Frontal cortex (tissue), 3 donors: ENCODE measurements at regions not wholly inside any gene's neighbourhood (a gene's known extent, or its start where the extent isn't known, plus 50 kb on each side); places are given as distances from the start of the nearest gene placed in this dataset.
"Not testable (repeated sequence)": the region's sequence is repeated elsewhere in the genome, so short reads cannot be mapped to it uniquely, and the experiment has no call there.

Source experiments
- DNase-seq, 2 donors: peaks; one replicate each; pipeline ENCODE4 v3.0.0; 2012; ENCODE audit warnings: low spot score in 2 of 2
- FAIRE-seq: peaks from 2 replicates; lab custom pipeline; 2012; peaks lifted over from hg19 to GRCh38; lab: Jason Lieb, UNC
- donor health status: control.
- donor health status: control.
- donor health status: control.

- DNase-seq: no peak
- FAIRE-seq: no peak
Observed at GRCh38 chr4:127417885-127418535, 214.7 kb upstream of the INTU start.

- DNase-seq (no peak), FAIRE-seq (no peak)
Observed at GRCh38 chr4:127419431-127419830, 213.3 kb upstream of the INTU start.

- FAIRE-seq (no peak), DNase-seq (no peak)
Observed at GRCh38 chr4:127421437-127421836, 211.3 kb upstream of the INTU start.

GRCh38 chr4:127425202-127425845, 207.4 kb upstream of the INTU start:
- DNase-seq: no peak

GRCh38 chr4:127425851-127426250, 206.9 kb upstream of the INTU start:
- DNase-seq (no peak), FAIRE-seq (no peak)

More at GRCh38 chr4:127425202-127425845, 207.4 kb upstream of the INTU start:
- no peak for FAIRE-seq

- DNase-seq (no peak), FAIRE-seq (no peak)
Observed at GRCh38 chr4:127441571-127441970, 191.2 kb upstream of the INTU start.

- FAIRE-seq: no peak
Observed at GRCh38 chr4:127445471-127445870, 187.3 kb upstream of the INTU start.

GRCh38 chr4:127446427-127446885, 186.3 kb upstream of the INTU start:
- no peak for FAIRE-seq

More at GRCh38 chr4:127445471-127445870, 187.3 kb upstream of the INTU start:
- no peak for DNase-seq

GRCh38 chr4:127448986-127449385, 183.8 kb upstream of the INTU start:
- DNase-seq (no peak), FAIRE-seq (no peak)

More at GRCh38 chr4:127446427-127446885, 186.3 kb upstream of the INTU start:
- no peak for DNase-seq

- DNase-seq (no peak), FAIRE-seq (no peak)
Observed at GRCh38 chr4:127449449-127449848, 183.3 kb upstream of the INTU start.

- no peak for DNase-seq
- FAIRE-seq: no peak
Observed at GRCh38 chr4:127450276-127450675, 182.5 kb upstream of the INTU start.

GRCh38 chr4:127463883-127464282, 168.9 kb upstream of the INTU start:
- DNase-seq (no peak), FAIRE-seq (no peak)

- DNase-seq: no peak
- no peak for FAIRE-seq
Observed at GRCh38 chr4:127469542-127469941, 163.2 kb upstream of the INTU start.

GRCh38 chr4:127469959-127470809, 162.6 kb upstream of the INTU start:
- FAIRE-seq (no peak), DNase-seq (no peak)

- DNase-seq, FAIRE-seq: not testable (repeated sequence)
Observed at GRCh38 chr4:127478271-127478670, 154.5 kb upstream of the INTU start.

- no peak for FAIRE-seq
- no peak for DNase-seq
Observed at GRCh38 chr4:127479031-127479622, 153.6 kb upstream of the INTU start.

GRCh38 chr4:127482049-127482448, 150.7 kb upstream of the INTU start:
- FAIRE-seq (no peak), DNase-seq (no peak)

GRCh38 chr4:127484117-127484516, 148.6 kb upstream of the INTU start:
- no peak for FAIRE-seq
- DNase-seq: no peak

- DNase-seq (no peak), FAIRE-seq (no peak)
Observed at GRCh38 chr4:127486248-127486647, 146.5 kb upstream of the INTU start.

GRCh38 chr4:127491571-127491970, 141.2 kb upstream of the INTU start:
- DNase-seq (no peak), FAIRE-seq (no peak)
